ENCODE measurements at regions not wholly inside any gene's neighbourhood (a gene's known extent, or its start where the extent isn't known, plus 50 kb on each side); places are given as distances from the start of the nearest gene placed in this dataset.

DNA sequence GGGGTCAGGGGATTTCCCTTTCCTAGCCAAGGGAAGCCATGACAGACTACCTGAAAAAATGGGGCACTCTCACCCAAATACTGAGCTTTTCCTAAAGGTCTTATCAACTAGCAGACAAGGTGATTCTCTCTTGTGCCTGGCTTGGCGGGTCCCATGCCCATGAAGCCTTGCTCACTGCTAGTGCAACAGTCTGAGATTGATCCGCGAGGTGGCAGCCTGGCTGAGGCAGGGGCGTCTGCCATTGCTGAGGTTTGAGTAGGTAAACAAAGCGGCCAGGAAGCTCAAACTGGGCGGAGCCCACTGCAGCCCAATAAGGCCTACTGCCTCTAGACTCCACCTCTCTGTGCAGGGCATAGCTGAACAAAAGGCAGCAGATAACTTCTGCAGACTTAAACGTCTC, 152.6 kb upstream of the PMFBP1 start:
- H3K4me3 ChIP-seq (ENCODE audit: low read depth, low read length): no peak overlapping the region
- H3K4me1 ChIP-seq (ENCODE audit: control insufficient read depth, insufficient read depth, low read length): no peaks in the 10 kb centered on the region
- no peaks in the 10 kb centered on the region for H3K9me3 ChIP-seq (ENCODE audit: control insufficient read depth, insufficient read depth, low read depth, low read length)
- TF ChIP-seq ZNF184 (tag by site-specific recombination; IDR thresholded peaks at IDR 0.05) (no peak), ZNF626 (tag by site-specific recombination; IDR thresholded peaks at IDR 0.05) (no peak), BCL11B (tag by site-specific recombination; IDR thresholded peaks at IDR 0.05; ENCODE audit: low read depth) (no peak), ZNF473 (tag by site-specific recombination; IDR thresholded peaks at IDR 0.05) (no peak)
- POLR2A ChIA-PET: no interaction called here
- CTCF ChIA-PET: interaction anchor here (0.5 to 0.7 kb wide), 2 partner anchors 30 to 97 kb away, joined by 3 read pairs; no protein-coding TSS in a partner anchor
- no peaks in the 10 kb centered on the region for H3K36me3 ChIP-seq (ENCODE audit: control insufficient read depth in 2 of 2, insufficient read depth in 1 of 2, low read length in 2 of 2)
- H3K27ac ChIP-seq (ENCODE audit: extremely low read depth, low read depth, low read length): no peak overlapping the region

DNA sequence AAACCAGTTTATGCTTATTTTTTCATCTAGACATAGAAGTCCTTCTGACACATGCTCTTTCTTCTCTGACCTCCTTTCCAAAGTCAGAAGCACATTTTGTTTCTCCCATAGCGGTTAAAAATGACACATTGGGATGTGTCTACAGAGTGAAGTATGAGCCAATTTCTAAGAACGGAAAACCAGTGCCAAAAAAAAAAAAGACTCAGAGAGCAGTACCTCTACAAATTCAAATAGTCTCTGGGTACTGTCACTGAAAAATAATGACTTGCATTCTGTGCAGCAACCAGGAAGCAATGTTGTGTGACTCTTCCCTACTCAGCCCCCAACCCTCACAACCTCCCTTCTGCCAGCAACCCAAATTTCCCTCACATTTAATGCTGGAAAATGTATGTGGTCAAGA, 145.5 kb upstream of the PMFBP1 start:
- no peak overlapping the region for H3K27ac ChIP-seq (ENCODE audit: extremely low read depth, low read depth, low read length)

DNA sequence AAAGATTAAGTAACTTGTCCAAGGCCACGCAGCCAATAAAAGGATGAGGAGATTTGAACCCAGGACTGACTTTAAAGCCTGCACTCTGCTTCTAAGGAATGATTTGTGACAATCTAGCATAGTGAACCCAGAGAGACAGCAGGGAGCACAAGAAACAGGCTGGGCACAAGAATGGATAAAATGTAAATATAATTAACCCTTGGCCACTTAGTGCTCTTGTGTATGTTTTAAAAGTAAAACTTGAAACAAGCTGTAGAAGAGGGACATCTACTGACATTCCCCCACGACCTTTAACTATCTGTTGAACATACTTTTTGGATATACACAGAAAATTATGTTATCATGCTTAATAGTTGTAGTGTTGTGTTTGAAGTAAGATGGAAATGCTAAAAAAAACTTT, 141.9 kb upstream of the PMFBP1 start:
- CTCF ChIA-PET: no interaction called here
- Histone ChIP-seq H3K4me3 (ENCODE audit: low read depth, low read length) (no peak overlapping the region), H3K36me3 (ENCODE audit: control insufficient read depth in 2 of 2, insufficient read depth in 1 of 2, low read length in 2 of 2) (no peaks in the 10 kb centered on the region), H3K4me1 (ENCODE audit: control insufficient read depth, insufficient read depth, low read length) (no peaks in the 10 kb centered on the region), H3K27ac (ENCODE audit: extremely low read depth, low read depth, low read length) (no peak overlapping the region), H3K9me3 (ENCODE audit: control insufficient read depth, insufficient read depth, low read depth, low read length) (no peaks in the 10 kb centered on the region)
- no peak for TF ChIP-seq ZNF2 (tag by site-specific recombination; IDR thresholded peaks at IDR 0.05)
- TF ChIP-seq ZNF501 (tag by site-specific recombination; IDR thresholded peaks at IDR 0.05): no peak
- TF ChIP-seq, protein P1, sequence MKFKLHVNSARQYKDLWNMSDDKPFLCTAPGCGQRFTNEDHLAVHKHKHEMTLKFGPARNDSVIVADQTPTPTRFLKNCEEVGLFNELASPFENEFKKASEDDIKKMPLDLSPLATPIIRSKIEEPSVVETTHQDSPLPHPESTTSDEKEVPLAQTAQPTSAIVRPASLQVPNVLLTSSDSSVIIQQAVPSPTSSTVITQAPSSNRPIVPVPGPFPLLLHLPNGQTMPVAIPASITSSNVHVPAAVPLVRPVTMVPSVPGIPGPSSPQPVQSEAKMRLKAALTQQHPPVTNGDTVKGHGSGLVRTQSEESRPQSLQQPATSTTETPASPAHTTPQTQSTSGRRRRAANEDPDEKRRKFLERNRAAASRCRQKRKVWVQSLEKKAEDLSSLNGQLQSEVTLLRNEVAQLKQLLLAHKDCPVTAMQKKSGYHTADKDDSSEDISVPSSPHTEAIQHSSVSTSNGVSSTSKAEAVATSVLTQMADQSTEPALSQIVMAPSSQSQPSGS (tag by site-specific recombination; IDR thresholded peaks at IDR 0.05; ENCODE audit: low read depth): no peak
- POLR2A ChIA-PET: no interaction called here

More for the DNA sequence above, 145.5 kb upstream of the PMFBP1 start:
- no peaks in the 10 kb centered on the region for H3K4me1 ChIP-seq (ENCODE audit: control insufficient read depth, insufficient read depth, low read length)
- no peaks in the 10 kb centered on the region for H3K36me3 ChIP-seq (ENCODE audit: control insufficient read depth in 2 of 2, insufficient read depth in 1 of 2, low read length in 2 of 2)
- ChIA-PET POLR2A (no interaction called here), CTCF (no interaction called here)
- H3K4me3 ChIP-seq (ENCODE audit: low read depth, low read length): no peak overlapping the region
- TF ChIP-seq, protein P2, sequence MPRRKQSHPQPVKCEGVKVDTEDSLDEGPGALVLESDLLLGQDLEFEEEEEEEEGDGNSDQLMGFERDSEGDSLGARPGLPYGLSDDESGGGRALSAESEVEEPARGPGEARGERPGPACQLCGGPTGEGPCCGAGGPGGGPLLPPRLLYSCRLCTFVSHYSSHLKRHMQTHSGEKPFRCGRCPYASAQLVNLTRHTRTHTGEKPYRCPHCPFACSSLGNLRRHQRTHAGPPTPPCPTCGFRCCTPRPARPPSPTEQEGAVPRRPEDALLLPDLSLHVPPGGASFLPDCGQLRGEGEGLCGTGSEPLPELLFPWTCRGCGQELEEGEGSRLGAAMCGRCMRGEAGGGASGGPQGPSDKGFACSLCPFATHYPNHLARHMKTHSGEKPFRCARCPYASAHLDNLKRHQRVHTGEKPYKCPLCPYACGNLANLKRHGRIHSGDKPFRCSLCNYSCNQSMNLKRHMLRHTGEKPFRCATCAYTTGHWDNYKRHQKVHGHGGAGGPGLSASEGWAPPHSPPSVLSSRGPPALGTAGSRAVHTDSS (tag by site-specific recombination; IDR thresholded peaks at IDR 0.05): no peak
- TF ChIP-seq ZNF529 (tag by site-specific recombination; IDR thresholded peaks at IDR 0.05; ENCODE audit: insufficient replicate concordance) (no peak), ZNF302 (tag by site-specific recombination; IDR thresholded peaks at IDR 0.05; ENCODE audit: low read depth) (no peak), ZNF707 (tag by site-specific recombination; IDR thresholded peaks at IDR 0.05) (no peak)
- H3K9me3 ChIP-seq (ENCODE audit: control insufficient read depth, insufficient read depth, low read depth, low read length): no peaks in the 10 kb centered on the region

DNA sequence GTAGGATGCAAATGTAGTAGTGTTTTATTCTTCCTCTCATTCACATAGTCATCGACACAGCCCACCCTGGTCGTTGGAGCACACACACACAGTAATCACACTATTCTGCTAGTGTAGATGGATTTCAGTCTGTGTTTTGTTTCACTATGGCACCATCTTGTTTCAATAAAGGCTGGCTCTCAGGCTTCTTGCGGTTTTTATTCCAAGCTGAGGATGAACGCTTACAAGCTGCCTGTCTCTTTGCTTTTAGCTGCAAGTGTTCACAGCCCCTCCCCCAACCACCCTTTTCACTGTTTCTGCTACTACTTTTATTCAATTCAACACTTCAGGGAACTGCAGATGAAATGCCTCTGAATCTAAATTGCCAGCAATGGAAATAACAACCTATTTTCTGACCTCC, 140.9 kb upstream of the PMFBP1 start:
- Histone ChIP-seq H3K4me1 (ENCODE audit: control insufficient read depth, insufficient read depth, low read length) (no peaks in the 10 kb centered on the region), H3K4me3 (ENCODE audit: low read depth, low read length) (no peak overlapping the region), H3K9me3 (ENCODE audit: control insufficient read depth, insufficient read depth, low read depth, low read length) (no peaks in the 10 kb centered on the region), H3K27ac (ENCODE audit: extremely low read depth, low read depth, low read length) (no peak overlapping the region), H3K36me3 (ENCODE audit: control insufficient read depth in 2 of 2, insufficient read depth in 1 of 2, low read length in 2 of 2) (no peaks in the 10 kb centered on the region)
- ChIA-PET CTCF (no interaction called here), POLR2A (no interaction called here)
- TF ChIP-seq SCRT2 (tag by site-specific recombination; IDR thresholded peaks at IDR 0.05) (no peak), ZXDB (tag by site-specific recombination; IDR thresholded peaks at IDR 0.05) (no peak), ZBTB7A (tag by site-specific recombination; IDR thresholded peaks at IDR 0.05; ENCODE audit: low read depth) (no peak), ZNF114 (tag by site-specific recombination; IDR thresholded peaks at IDR 0.05) (no peak), ZNF707 (tag by site-specific recombination; IDR thresholded peaks at IDR 0.05) (no peak), ZNF157 (tag by site-specific recombination; IDR thresholded peaks at IDR 0.05) (no peak), ZNF785 (tag by site-specific recombination; IDR thresholded peaks at IDR 0.05) (no peak), ZNF510 (tag by site-specific recombination; IDR thresholded peaks at IDR 0.05; ENCODE audit: insufficient replicate concordance) (no peak), ZNF560 (tag by site-specific recombination; IDR thresholded peaks at IDR 0.05; ENCODE audit: borderline replicate concordance) (no peak), ZNF121 (tag by site-specific recombination; IDR thresholded peaks at IDR 0.05) (no peak), ZNF211 (tag by site-specific recombination; IDR thresholded peaks at IDR 0.05; ENCODE audit: low read depth) (no peak), TRIM28 (IDR thresholded peaks at IDR 0.05; ENCODE audit: borderline replicate concordance, low read length) (no peak), ZNF423 (tag by site-specific recombination; IDR thresholded peaks at IDR 0.05) (no peak), ZFP69B (tag by site-specific recombination; IDR thresholded peaks at IDR 0.05) (no peak)
- TF ChIP-seq, protein P3, sequence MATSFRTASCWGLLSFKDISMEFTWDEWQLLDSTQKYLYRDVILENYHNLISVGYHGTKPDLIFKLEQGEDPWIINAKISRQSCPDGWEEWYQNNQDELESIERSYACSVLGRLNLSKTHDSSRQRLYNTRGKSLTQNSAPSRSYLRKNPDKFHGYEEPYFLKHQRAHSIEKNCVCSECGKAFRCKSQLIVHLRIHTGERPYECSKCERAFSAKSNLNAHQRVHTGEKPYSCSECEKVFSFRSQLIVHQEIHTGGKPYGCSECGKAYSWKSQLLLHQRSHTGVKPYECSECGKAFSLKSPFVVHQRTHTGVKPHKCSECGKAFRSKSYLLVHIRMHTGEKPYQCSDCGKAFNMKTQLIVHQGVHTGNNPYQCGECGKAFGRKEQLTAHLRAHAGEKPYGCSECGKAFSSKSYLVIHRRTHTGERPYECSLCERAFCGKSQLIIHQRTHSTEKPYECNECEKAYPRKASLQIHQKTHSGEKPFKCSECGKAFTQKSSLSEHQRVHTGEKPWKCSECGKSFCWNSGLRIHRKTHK (tag by site-specific recombination; IDR thresholded peaks at IDR 0.05): no peak
- TF ChIP-seq, protein P4, sequence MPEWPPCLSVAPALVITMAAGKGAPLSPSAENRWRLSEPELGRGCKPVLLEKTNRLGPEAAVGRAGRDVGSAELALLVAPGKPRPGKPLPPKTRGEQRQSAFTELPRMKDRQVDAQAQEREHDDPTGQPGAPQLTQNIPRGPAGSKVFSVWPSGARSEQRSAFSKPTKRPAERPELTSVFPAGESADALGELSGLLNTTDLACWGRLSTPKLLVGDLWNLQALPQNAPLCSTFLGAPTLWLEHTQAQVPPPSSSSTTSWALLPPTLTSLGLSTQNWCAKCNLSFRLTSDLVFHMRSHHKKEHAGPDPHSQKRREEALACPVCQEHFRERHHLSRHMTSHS (tag by site-specific recombination; IDR thresholded peaks at IDR 0.05): no peak
